Cardiac muscle cell (in vitro differentiated cells and primary cell): ENCODE measurements at regions not wholly inside any gene's neighbourhood (a gene's known extent, or its start where the extent isn't known, plus 50 kb on each side); places are given as distances from the start of the nearest gene placed in this dataset.

ENCODE experiments used
- DNase-seq, 2 donors: peaks; one replicate each; pipeline versions ENCODE4 v3.0.0 to v3.0.0-alpha.2; 2010 to 2017; ENCODE audit warnings: low read depth in 1 of 2, low spot score in 1 of 2
- H3K27ac ChIP-seq: fragments of 200-600 bp; sonication (generic); 2 replicates; pipeline ENCODE4 v1.5.1; 2016
- H3K27me3 ChIP-seq: fragments of 200-600 bp; sonication (generic); 2 replicates; pipeline ENCODE4 v1.6.0; 2016; ENCODE audit warnings: control low read depth
- H3K36me3 ChIP-seq: fragments of 200-600 bp; sonication (generic); 2 replicates; pipeline ENCODE4 v1.5.1; 2016; ENCODE audit warnings: control low read depth
- H3K4me1 ChIP-seq: fragments of 200-600 bp; sonication (generic); 2 replicates; pipeline ENCODE4 v1.8.1; 2017; ENCODE audit warnings: low read depth, mild to moderate bottlenecking, mixed run types
- H3K4me3 ChIP-seq: fragments of 200-600 bp; sonication (generic); 2 replicates; pipeline ENCODE4 v1.5.1; 2016; ENCODE audit warnings: mild to moderate bottlenecking
- H3K9me3 ChIP-seq: fragments of 200-600 bp; sonication (generic); 2 replicates; pipeline ENCODE4 v1.5.1; 2017; ENCODE audit warnings: low read depth, mild to moderate bottlenecking, control low read depth
- CTCF ChIP-seq: IDR thresholded peaks from 2 replicates; pipeline ENCODE4 v1.5.1; 2012; ENCODE audit warnings: low read depth, mild to moderate bottlenecking, low read length

- H3K4me1 ChIP-seq = no peaks in the 10 kb centered on the region
- no peak overlapping the region for H3K4me3 ChIP-seq
- H3K27me3 ChIP-seq = no peaks in the 10 kb centered on the region
- no peaks in the 10 kb centered on the region for H3K36me3 ChIP-seq
- H3K9me3 ChIP-seq = no peaks in the 10 kb centered on the region
- DNase-seq = no peak
- TF ChIP-seq CTCF = no peak
- H3K27ac ChIP-seq = no peak overlapping the region
Measured at GRCh38 chr7:124351950-124352349, 319.1 kb upstream of the TMEM229A start.

GRCh38 chr7:124349443-124349842, 316.6 kb upstream of the TMEM229A start:
- no peaks in the 10 kb centered on the region for H3K36me3 ChIP-seq
- no peaks in the 10 kb centered on the region for H3K27me3 ChIP-seq
- no peak for TF ChIP-seq CTCF
- no peak for DNase-seq
- no peaks in the 10 kb centered on the region for H3K4me1 ChIP-seq
- H3K27ac ChIP-seq = no peak overlapping the region
- H3K9me3 ChIP-seq = no peaks in the 10 kb centered on the region
- no peak overlapping the region for H3K4me3 ChIP-seq

GRCh38 chr7:124338861-124339260, 306.0 kb upstream of the TMEM229A start:
- TF ChIP-seq CTCF = no peak
- no peaks in the 10 kb centered on the region for H3K9me3 ChIP-seq
- peaks cover 7% of the 10 kb centered on the region for H3K27me3 ChIP-seq
- H3K4me3 ChIP-seq = no peak overlapping the region
- H3K4me1 ChIP-seq = no peaks in the 10 kb centered on the region
- H3K27ac ChIP-seq = no peak overlapping the region
- H3K36me3 ChIP-seq = no peaks in the 10 kb centered on the region
- DNase-seq = no peak

GRCh38 chr7:124330731-124331407, 298.0 kb upstream of the TMEM229A start:
- Histone ChIP-seq H3K27ac (no peak overlapping the region), H3K4me1 (no peaks in the 10 kb centered on the region)
- no peak for DNase-seq

GRCh38 chr7:124328774-124329173, 295.9 kb upstream of the TMEM229A start:
- no peaks in the 10 kb centered on the region for H3K4me1 ChIP-seq
- peaks cover 5% of the 10 kb centered on the region for H3K27me3 ChIP-seq
- no peak overlapping the region for H3K27ac ChIP-seq
- no peaks in the 10 kb centered on the region for H3K9me3 ChIP-seq
- no peak for TF ChIP-seq CTCF
- H3K36me3 ChIP-seq = no peaks in the 10 kb centered on the region
- H3K4me3 ChIP-seq = no peak overlapping the region
- no peak for DNase-seq

More at GRCh38 chr7:124330731-124331407, 298.0 kb upstream of the TMEM229A start:
- Histone ChIP-seq H3K4me3 (no peak overlapping the region), H3K9me3 (no peaks in the 10 kb centered on the region), H3K36me3 (no peaks in the 10 kb centered on the region), H3K27me3 (peaks cover 5% of the 10 kb centered on the region)
- TF ChIP-seq CTCF = no peak
